PC-9 (cell line): ENCODE measurements at regions not wholly inside any gene's neighbourhood (a gene's known extent, or its start where the extent isn't known, plus 50 kb on each side); places are given as distances from the start of the nearest gene placed in this dataset.

Experiments used
- BruUV-seq: library from RNA; stranded (reverse); fragments of 400-500 nt; replicated peaks from 2 replicates; lab custom pipeline; 2021; lab: Mats Ljungman, UMichigan
- CTCF ChIA-PET: fragments of 300-600 bp; sonication (Branson Sonifier 250); formaldehyde crosslinking; loops from one replicate; lab custom pipeline; 2022; ENCODE audit warnings: antibody characterized with exemption; lab: Charles Lee
- POLR2A ChIA-PET: fragments of 300-600 bp; sonication (Branson Sonifier 250); formaldehyde crosslinking; loops from one replicate; lab custom pipeline; 2022; ENCODE audit warnings: antibody characterized with exemption; ENCODE audit not compliant: unreplicated experiment; lab: Charles Lee
- DNase-seq, 2 experiments: peaks; one replicate each; pipeline versions ENCODE4 v3.0.0 to v3.0.0-alpha.2; 2015 to 2022; ENCODE audit warnings: mixed read lengths in 1 of 2
- H2AFZ ChIP-seq: fragments of 200-600 bp; sonication (generic); 2 replicates; pipeline ENCODE4 v1.8.1; 2017; ENCODE audit warnings: antibody characterized with exemption
- H3F3A ChIP-seq: fragments of 200-600 bp; sonication (generic); 2 replicates; pipeline ENCODE4 v1.8.1; 2017; ENCODE audit warnings: antibody characterized with exemption, mild to moderate bottlenecking, low read depth; ENCODE audit not compliant: insufficient read depth
- H3K27ac ChIP-seq: fragments of 200-600 bp; sonication (generic); 2 replicates; pipeline ENCODE4 v1.6.1; 2016; ENCODE audit warnings: mixed run types
- H3K27me3 ChIP-seq: fragments of 200-600 bp; sonication (generic); 2 replicates; pipeline ENCODE4 v1.6.1; 2016; ENCODE audit warnings: low read depth, mixed run types; ENCODE audit not compliant: insufficient read depth
- H3K36me3 ChIP-seq: fragments of 200-600 bp; sonication (generic); 2 replicates; pipeline ENCODE4 v1.6.1; 2016; ENCODE audit warnings: low read depth, mixed run types
- H3K4me1 ChIP-seq: fragments of 200-600 bp; sonication (generic); replicated peaks from 2 replicates; pipeline ENCODE4 v1.6.1; 2016; ENCODE audit warnings: mixed run types; ENCODE audit not compliant: insufficient read depth
- H3K4me2 ChIP-seq: fragments of 200-600 bp; sonication (generic); 2 replicates; pipeline ENCODE4 v1.6.1; 2017; ENCODE audit warnings: mixed run types
- H3K4me3 ChIP-seq: fragments of 200-600 bp; sonication (generic); 2 replicates; pipeline ENCODE4 v1.6.1; 2016; ENCODE audit warnings: mixed run types
- H3K79me2 ChIP-seq: fragments of 200-600 bp; sonication (generic); 2 replicates; pipeline ENCODE4 v1.6.1; 2017; ENCODE audit warnings: low read depth, mixed run types
- H3K9me2 ChIP-seq: fragments of 200-600 bp; sonication (generic); 2 replicates; pipeline ENCODE4 v1.8.1; 2017; ENCODE audit warnings: mild to moderate bottlenecking; ENCODE audit not compliant: insufficient read depth
- H3K9me3 ChIP-seq: fragments of 200-600 bp; sonication (generic); 2 replicates; pipeline ENCODE4 v1.8.1; 2016; ENCODE audit warnings: low read depth; ENCODE audit not compliant: insufficient read depth
- H4K20me1 ChIP-seq: fragments of 200-600 bp; sonication (generic); 2 replicates; pipeline ENCODE4 v1.8.1; 2017; ENCODE audit not compliant: insufficient read depth
- CTCF ChIP-seq: fragments of 200-600 bp; sonication (generic); conservative IDR thresholded peaks from 2 replicates; pipeline ENCODE4 v1.6.1; 2017; ENCODE audit warnings: mixed run types, antibody characterized with exemption, mild to moderate bottlenecking, moderate library complexity
- EZH2 ChIP-seq: fragments of 200-600 bp; sonication (generic); IDR thresholded peaks from 2 replicates; pipeline ENCODE4 v1.8.0; 2017; ENCODE audit warnings: antibody characterized with exemption, low read depth
- intact Hi-C: fragments of 100-400 bp; cut with micrococcal nuclease; formaldehyde crosslinking; loops from one replicate; pipeline ENCODE4 v1.10.0; 2022; ENCODE audit not compliant: unreplicated experiment

GRCh38 chr2:23200068-23200786, 184.8 kb upstream of the KLHL29 start:
- intact Hi-C loops: no loop called here
- Histone ChIP-seq H2AFZ (no peak overlapping the region), H3K9me2 (no peaks in the 10 kb centered on the region), H4K20me1 (no peaks in the 10 kb centered on the region), H3K27ac (no peak overlapping the region), H3K9me3 (no peaks in the 10 kb centered on the region), H3K4me2 (no peak overlapping the region), H3K27me3 (peaks cover 6% of the 10 kb centered on the region; the same call in 1 of the 2 replicates), H3K4me3 (no peak overlapping the region), H3K79me2 (no peaks in the 10 kb centered on the region), H3K36me3 (no peaks in the 10 kb centered on the region), H3K4me1 (no peaks in the 10 kb centered on the region), H3F3A (no peaks in the 10 kb centered on the region)
- TF ChIP-seq EZH2 (no peak), CTCF (no peak)
- POLR2A ChIA-PET: no interaction called here
- CTCF ChIA-PET: no interaction called here
- DNase-seq: no peak
- no TSS peak for BruUV-seq

GRCh38 chr2:23200787-23201114, 184.2 kb upstream of the KLHL29 start:
- H3F3A ChIP-seq: no peaks in the 10 kb centered on the region
- no peaks in the 10 kb centered on the region for H3K79me2 ChIP-seq
- DNase-seq: no peak
- CTCF ChIA-PET: no interaction called here
- H3K27me3 ChIP-seq: peaks cover 8% of the 10 kb centered on the region; the same call in 1 of the 2 replicates
- intact Hi-C loops: no loop called here
- no peaks in the 10 kb centered on the region for H3K4me1 ChIP-seq
- H2AFZ ChIP-seq: no peak overlapping the region
- TF ChIP-seq CTCF (no peak), EZH2 (no peak)
- no peak overlapping the region for H3K4me2 ChIP-seq
- H3K4me3 ChIP-seq: no peak overlapping the region
- no TSS peak for BruUV-seq
- POLR2A ChIA-PET: no interaction called here
- no peaks in the 10 kb centered on the region for H3K36me3 ChIP-seq
- H3K9me2 ChIP-seq: no peaks in the 10 kb centered on the region
- H3K9me3 ChIP-seq: no peaks in the 10 kb centered on the region
- H3K27ac ChIP-seq: no peak overlapping the region
- no peaks in the 10 kb centered on the region for H4K20me1 ChIP-seq

- no peak overlapping the region for H3K4me3 ChIP-seq
- H3K4me1 ChIP-seq: no peaks in the 10 kb centered on the region
- POLR2A ChIA-PET: no interaction called here
- no peaks in the 10 kb centered on the region for H3K9me2 ChIP-seq
- no peaks in the 10 kb centered on the region for H3K36me3 ChIP-seq
- no peak overlapping the region for H3K4me2 ChIP-seq
- CTCF ChIA-PET: no interaction called here
- TF ChIP-seq EZH2: no peak
- no peak for TF ChIP-seq CTCF
- no peaks in the 10 kb centered on the region for H3K9me3 ChIP-seq
- intact Hi-C loops: no loop called here
- no peaks in the 10 kb centered on the region for H3K79me2 ChIP-seq
- no peak overlapping the region for H3K27ac ChIP-seq
- BruUV-seq: no TSS peak
- no peaks in the 10 kb centered on the region for H4K20me1 ChIP-seq
- no peak overlapping the region for H2AFZ ChIP-seq
- H3K27me3 ChIP-seq: peaks cover 21% of the 10 kb centered on the region; the same call in 1 of the 2 replicates
- no peak for DNase-seq
- no peaks in the 10 kb centered on the region for H3F3A ChIP-seq
These were observed 181.6 kb upstream of the KLHL29 start for GRCh38 chr2:23203383-23203782.
